ENCODE measurements at regions not wholly inside any gene's neighbourhood (a gene's known extent, or its start where the extent isn't known, plus 50 kb on each side); places are given as distances from the start of the nearest gene placed in this dataset.

DNA sequence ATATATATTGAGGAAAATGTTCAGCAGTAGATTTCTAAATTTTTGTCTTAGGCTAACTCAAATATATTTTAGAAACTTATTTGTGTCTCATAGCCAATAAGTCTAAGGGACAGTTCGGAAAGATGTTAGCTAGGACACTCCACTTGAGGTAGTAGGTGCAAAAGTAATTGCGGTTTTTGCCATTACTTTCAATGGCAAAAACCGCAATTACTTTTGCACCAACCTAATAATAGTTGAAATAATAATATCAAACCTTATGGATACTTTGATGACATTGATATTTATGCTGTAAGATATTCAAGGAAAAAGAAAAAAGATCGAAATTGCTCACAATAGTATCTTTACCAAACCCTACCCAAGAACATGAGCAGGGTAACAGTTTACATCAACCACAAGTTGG is 555.5 kb upstream of the ST8SIA4 start:
- Histone ChIP-seq H3K9me3 (no peaks in the 10 kb centered on the region), H3K9ac (no peak overlapping the region), H3K9me2 (no peaks in the 10 kb centered on the region), H2AFZ (ENCODE audit: low read depth) (no peak overlapping the region), H3K4me2 (no peak overlapping the region), H3K4me1 (ENCODE audit: control insufficient read depth in 1 of 2, insufficient read depth in 2 of 2, low read depth in 1 of 2, low read length in 1 of 2) (no peaks in the 10 kb centered on the region), H3K79me2 (ENCODE audit: insufficient read depth) (no peaks in the 10 kb centered on the region), H3K27ac (ENCODE audit: low read depth in 2 of 2, low read length in 1 of 2) (no peak overlapping the region), H3K27me3 (ENCODE audit: insufficient read depth) (no peaks in the 10 kb centered on the region), H3K4me3 (ENCODE audit: low read depth in 2 of 2, low read length in 1 of 2) (no peak overlapping the region), H4K20me1 (ENCODE audit: insufficient read depth) (no peaks in the 10 kb centered on the region), H3K36me3 (replicated peaks in 1 of 2; ENCODE audit: control insufficient read depth in 1 of 2, insufficient read depth in 2 of 2, low read length in 1 of 2) (no peaks in the 10 kb centered on the region), H3F3A (replicated peaks; ENCODE audit: insufficient read depth) (no peaks in the 10 kb centered on the region)
- WGBS (ENCODE audit: low lambda C conversion rate): 34% methylated on average over 4 of the region's 4 CpGs
- TF ChIP-seq TEAD4 (IDR thresholded peaks at IDR 0.05; ENCODE audit: borderline replicate concordance, insufficient read depth): no peak
- TF ChIP-seq, protein P1, sequence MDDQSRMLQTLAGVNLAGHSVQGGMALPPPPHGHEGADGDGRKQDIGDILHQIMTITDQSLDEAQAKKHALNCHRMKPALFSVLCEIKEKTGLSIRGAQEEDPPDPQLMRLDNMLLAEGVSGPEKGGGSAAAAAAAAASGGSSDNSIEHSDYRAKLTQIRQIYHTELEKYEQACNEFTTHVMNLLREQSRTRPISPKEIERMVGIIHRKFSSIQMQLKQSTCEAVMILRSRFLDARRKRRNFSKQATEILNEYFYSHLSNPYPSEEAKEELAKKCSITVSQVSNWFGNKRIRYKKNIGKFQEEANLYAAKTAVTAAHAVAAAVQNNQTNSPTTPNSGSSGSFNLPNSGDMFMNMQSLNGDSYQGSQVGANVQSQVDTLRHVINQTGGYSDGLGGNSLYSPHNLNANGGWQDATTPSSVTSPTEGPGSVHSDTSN (IDR thresholded peaks at IDR 0.05): no peak
- TF ChIP-seq, protein P2, sequence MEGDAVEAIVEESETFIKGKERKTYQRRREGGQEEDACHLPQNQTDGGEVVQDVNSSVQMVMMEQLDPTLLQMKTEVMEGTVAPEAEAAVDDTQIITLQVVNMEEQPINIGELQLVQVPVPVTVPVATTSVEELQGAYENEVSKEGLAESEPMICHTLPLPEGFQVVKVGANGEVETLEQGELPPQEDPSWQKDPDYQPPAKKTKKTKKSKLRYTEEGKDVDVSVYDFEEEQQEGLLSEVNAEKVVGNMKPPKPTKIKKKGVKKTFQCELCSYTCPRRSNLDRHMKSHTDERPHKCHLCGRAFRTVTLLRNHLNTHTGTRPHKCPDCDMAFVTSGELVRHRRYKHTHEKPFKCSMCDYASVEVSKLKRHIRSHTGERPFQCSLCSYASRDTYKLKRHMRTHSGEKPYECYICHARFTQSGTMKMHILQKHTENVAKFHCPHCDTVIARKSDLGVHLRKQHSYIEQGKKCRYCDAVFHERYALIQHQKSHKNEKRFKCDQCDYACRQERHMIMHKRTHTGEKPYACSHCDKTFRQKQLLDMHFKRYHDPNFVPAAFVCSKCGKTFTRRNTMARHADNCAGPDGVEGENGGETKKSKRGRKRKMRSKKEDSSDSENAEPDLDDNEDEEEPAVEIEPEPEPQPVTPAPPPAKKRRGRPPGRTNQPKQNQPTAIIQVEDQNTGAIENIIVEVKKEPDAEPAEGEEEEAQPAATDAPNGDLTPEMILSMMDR (IDR thresholded peaks at IDR 0.05): no peak
- TF ChIP-seq, protein P3, sequence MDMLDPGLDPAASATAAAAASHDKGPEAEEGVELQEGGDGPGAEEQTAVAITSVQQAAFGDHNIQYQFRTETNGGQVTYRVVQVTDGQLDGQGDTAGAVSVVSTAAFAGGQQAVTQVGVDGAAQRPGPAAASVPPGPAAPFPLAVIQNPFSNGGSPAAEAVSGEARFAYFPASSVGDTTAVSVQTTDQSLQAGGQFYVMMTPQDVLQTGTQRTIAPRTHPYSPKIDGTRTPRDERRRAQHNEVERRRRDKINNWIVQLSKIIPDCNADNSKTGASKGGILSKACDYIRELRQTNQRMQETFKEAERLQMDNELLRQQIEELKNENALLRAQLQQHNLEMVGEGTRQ (IDR thresholded peaks at IDR 0.05; ENCODE audit: borderline replicate concordance, low read depth, low read length): no peak
- TF ChIP-seq, protein P4, sequence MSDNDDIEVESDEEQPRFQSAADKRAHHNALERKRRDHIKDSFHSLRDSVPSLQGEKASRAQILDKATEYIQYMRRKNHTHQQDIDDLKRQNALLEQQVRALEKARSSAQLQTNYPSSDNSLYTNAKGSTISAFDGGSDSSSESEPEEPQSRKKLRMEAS (IDR thresholded peaks at IDR 0.05; ENCODE audit: low read depth): no peak
- TF ChIP-seq RFX5 (IDR thresholded peaks at IDR 0.05; ENCODE audit: low read length): no peak
- no peak for TF ChIP-seq JUND (IDR thresholded peaks at IDR 0.05)
- no peak for TF ChIP-seq TAF1 (IDR thresholded peaks at IDR 0.05; ENCODE audit: borderline replicate concordance, low read depth, low read length)
- TF ChIP-seq, protein P5, sequence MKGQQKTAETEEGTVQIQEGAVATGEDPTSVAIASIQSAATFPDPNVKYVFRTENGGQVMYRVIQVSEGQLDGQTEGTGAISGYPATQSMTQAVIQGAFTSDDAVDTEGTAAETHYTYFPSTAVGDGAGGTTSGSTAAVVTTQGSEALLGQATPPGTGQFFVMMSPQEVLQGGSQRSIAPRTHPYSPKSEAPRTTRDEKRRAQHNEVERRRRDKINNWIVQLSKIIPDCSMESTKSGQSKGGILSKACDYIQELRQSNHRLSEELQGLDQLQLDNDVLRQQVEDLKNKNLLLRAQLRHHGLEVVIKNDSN (IDR thresholded peaks at IDR 0.05; ENCODE audit: borderline replicate concordance, low read depth): no peak
- TF ChIP-seq MXI1 (IDR thresholded peaks at IDR 0.05; ENCODE audit: low read depth, low read length): no peak
- no peak for TF ChIP-seq MEF2A (IDR thresholded peaks at IDR 0.05; ENCODE audit: borderline replicate concordance, low read depth)
- TF ChIP-seq CHD2 (IDR thresholded peaks at IDR 0.05; ENCODE audit: low read length, partially characterized antibody): no peak
- DNase-seq: no peak
- ChIA-PET POLR2A (no interaction called here), CTCF (no interaction called here)

DNA sequence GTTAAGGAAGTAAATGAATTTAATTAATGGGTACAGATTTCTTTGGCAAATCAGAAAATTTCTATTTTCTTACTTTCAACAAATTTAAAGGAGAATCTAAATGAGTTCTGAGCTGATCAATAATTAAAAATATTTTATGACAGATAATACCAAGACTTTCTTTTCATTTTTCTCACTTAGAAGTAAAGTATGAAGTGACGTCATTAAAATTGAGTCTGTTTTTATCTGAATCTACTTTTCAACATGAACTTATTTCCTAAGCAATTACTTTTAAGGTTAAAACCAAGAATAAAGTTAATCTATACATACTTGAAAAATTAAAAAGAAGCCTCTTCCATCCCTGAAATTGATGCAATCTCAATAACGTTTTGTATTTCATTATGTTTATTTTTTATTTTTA is 552.8 kb upstream of the ST8SIA4 start:
- Histone ChIP-seq H3K36me3 (replicated peaks in 1 of 2; ENCODE audit: control insufficient read depth in 1 of 2, insufficient read depth in 2 of 2, low read length in 1 of 2) (no peaks in the 10 kb centered on the region), H2AFZ (ENCODE audit: low read depth) (no peak overlapping the region), H3K9me3 (no peaks in the 10 kb centered on the region), H3K4me3 (ENCODE audit: low read depth in 2 of 2, low read length in 1 of 2) (no peak overlapping the region), H3K9me2 (no peaks in the 10 kb centered on the region), H3K27ac (ENCODE audit: low read depth in 2 of 2, low read length in 1 of 2) (no peak overlapping the region), H3K9ac (no peak overlapping the region), H3K4me1 (ENCODE audit: control insufficient read depth in 1 of 2, insufficient read depth in 2 of 2, low read depth in 1 of 2, low read length in 1 of 2) (no peaks in the 10 kb centered on the region), H3K4me2 (no peak overlapping the region), H3K79me2 (ENCODE audit: insufficient read depth) (no peaks in the 10 kb centered on the region), H3F3A (replicated peaks; ENCODE audit: insufficient read depth) (no peaks in the 10 kb centered on the region), H3K27me3 (ENCODE audit: insufficient read depth) (no peaks in the 10 kb centered on the region), H4K20me1 (ENCODE audit: insufficient read depth) (no peaks in the 10 kb centered on the region)
- DNase-seq: no peak
- ChIA-PET CTCF (no interaction called here), POLR2A (no interaction called here)
- TF ChIP-seq, protein P4 (IDR thresholded peaks at IDR 0.05; ENCODE audit: low read depth): no peak
- 32% methylated on average over 2 of the region's 2 CpGs for WGBS (ENCODE audit: low lambda C conversion rate)

All from SK-N-SH (cell line).